NCI-H345 (cell line): ENCODE measurements at regions not wholly inside any gene's neighbourhood (a gene's known extent, or its start where the extent isn't known, plus 50 kb on each side); places are given as distances from the start of the nearest gene placed in this dataset.
"Not testable (repeated sequence)": the region's sequence is repeated elsewhere in the genome, so short reads cannot be mapped to it uniquely, and the experiment has no call there.

Experiments
- DNase-seq: peaks from one replicate; lab custom pipeline; 2025; lab: John Stamatoyannopoulos, UW

- no peak for DNase-seq
These were observed 73.4 kb downstream of the FGD2 start for GRCh38 chr6:37078814-37079213.

- no peak for DNase-seq
These were observed 75.7 kb downstream of the FGD2 start for GRCh38 chr6:37081042-37081607.

- DNase-seq: no peak
These were observed 77.1 kb downstream of the FGD2 start for GRCh38 chr6:37082390-37083130.

- DNase-seq: peak; percentile 57
These were observed 78.0 kb downstream of the FGD2 start for GRCh38 chr6:37083243-37084138.

GRCh38 chr6:37084665-37085064 lies 79.2 kb downstream of the FGD2 start:
- DNase-seq: not testable (repeated sequence)

GRCh38 chr6:37085198-37085597 lies 79.7 kb downstream of the FGD2 start:
- DNase-seq: no peak

GRCh38 chr6:37088897-37089296 lies 81.1 kb upstream of the PIM1 start:
- no peak for DNase-seq

GRCh38 chr6:37089783-37090182 lies 80.2 kb upstream of the PIM1 start:
- no peak for DNase-seq

- not testable (repeated sequence) for DNase-seq
These were observed 78.8 kb upstream of the PIM1 start for GRCh38 chr6:37091104-37091503.

- not testable (repeated sequence) for DNase-seq
These were observed 78.4 kb upstream of the PIM1 start for GRCh38 chr6:37091586-37091985.

- no peak for DNase-seq
These were observed 76.8 kb upstream of the PIM1 start for GRCh38 chr6:37092923-37093727.

GRCh38 chr6:37093728-37094069 lies 76.3 kb upstream of the PIM1 start:
- DNase-seq: no peak

- no peak for DNase-seq
These were observed 74.0 kb upstream of the PIM1 start for GRCh38 chr6:37095997-37096396.

GRCh38 chr6:37097335-37097734 lies 72.6 kb upstream of the PIM1 start:
- DNase-seq: no peak

- DNase-seq: no peak
These were observed 70.5 kb upstream of the PIM1 start for GRCh38 chr6:37099442-37099841.

GRCh38 chr6:37100745-37101144 lies 69.2 kb upstream of the PIM1 start:
- no peak for DNase-seq

GRCh38 chr6:37101991-37102298 lies 68.0 kb upstream of the PIM1 start:
- DNase-seq: no peak

GRCh38 chr6:37102299-37103168 lies 67.4 kb upstream of the PIM1 start:
- peak; percentile 97 for DNase-seq

GRCh38 chr6:37103169-37104039 lies 66.5 kb upstream of the PIM1 start:
- DNase-seq: peak; percentile 90

GRCh38 chr6:37104824-37105147 lies 65.2 kb upstream of the PIM1 start:
- DNase-seq: no peak
